HL-60 (cell line): ENCODE measurements at regions not wholly inside any gene's neighbourhood (a gene's known extent, or its start where the extent isn't known, plus 50 kb on each side); places are given as distances from the start of the nearest gene placed in this dataset.

ENCODE experiments used
- CTCF ChIP-seq: IDR thresholded peaks from one replicate; pipeline ENCODE4 v1.5.1; 2011; ENCODE audit warnings: low read length, control low read depth, inconsistent platforms; ENCODE audit not compliant: insufficient read depth
- GABPA ChIP-seq: IDR thresholded peaks from 2 replicates; pipeline ENCODE4 v1.6.1; 2012; ENCODE audit warnings: low read depth
- POLR2AphosphoS5 ChIP-seq: IDR thresholded peaks from 2 replicates; pipeline ENCODE4 v1.6.1; 2012; ENCODE audit warnings: low read depth
- REST ChIP-seq: IDR thresholded peaks from 2 replicates; pipeline ENCODE4 v1.6.1; 2012; ENCODE audit warnings: low read depth; ENCODE audit not compliant: insufficient replicate concordance
- SPI1 ChIP-seq: IDR thresholded peaks from 2 replicates; pipeline ENCODE4 v1.6.1; 2012; ENCODE audit warnings: low read depth, mild to moderate bottlenecking, borderline replicate concordance

GRCh38 chr5:123756816-123757215, 244.8 kb downstream of the CSNK1G3 start:
- TF ChIP-seq CTCF (no peak), POLR2AphosphoS5 (no peak), SPI1 (no peak), GABPA (no peak), REST (no peak)
